ENCODE measurements at regions not wholly inside any gene's neighbourhood (a gene's known extent, or its start where the extent isn't known, plus 50 kb on each side); places are given as distances from the start of the nearest gene placed in this dataset.
"Not testable (repeated sequence)": the region's sequence is repeated elsewhere in the genome, so short reads cannot be mapped to it uniquely, and the experiment has no call there.

DNA sequence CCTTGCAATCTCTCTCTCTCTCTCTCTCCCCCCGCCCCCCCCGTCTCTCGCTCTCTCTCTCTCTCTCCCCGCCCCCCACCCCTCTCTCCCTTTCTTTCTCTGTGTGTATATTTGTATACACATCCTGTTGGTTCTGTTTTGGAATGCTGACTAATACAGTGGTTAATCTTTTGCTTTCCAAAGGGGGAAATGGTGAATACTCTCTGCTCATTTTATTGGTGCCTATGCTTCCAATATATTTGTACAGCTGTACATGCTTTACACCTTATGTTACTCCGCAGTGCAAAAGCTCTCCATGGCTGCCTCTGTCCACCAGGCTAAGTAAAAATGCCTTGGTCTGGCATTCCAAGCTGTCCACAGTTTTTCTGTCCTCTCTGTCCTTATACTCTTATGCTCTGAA lies 158.8 kb downstream of the RBMX2 start:
- Histone ChIP-seq H3K4me1 (no peaks in the 10 kb centered on the region), H3K27me3 (peaks cover 0 to 3% of the 10 kb centered on the region in 2 donors), H3K4me3 (no peak overlapping the region), H3K9me3 (no peaks in the 10 kb centered on the region), H3K27ac (no peak overlapping the region), H3K36me3 (no peaks in the 10 kb centered on the region)
- no peak for TF ChIP-seq POLR2A (IDR thresholded peaks at IDR 0.05)
- TF ChIP-seq, protein P1, sequence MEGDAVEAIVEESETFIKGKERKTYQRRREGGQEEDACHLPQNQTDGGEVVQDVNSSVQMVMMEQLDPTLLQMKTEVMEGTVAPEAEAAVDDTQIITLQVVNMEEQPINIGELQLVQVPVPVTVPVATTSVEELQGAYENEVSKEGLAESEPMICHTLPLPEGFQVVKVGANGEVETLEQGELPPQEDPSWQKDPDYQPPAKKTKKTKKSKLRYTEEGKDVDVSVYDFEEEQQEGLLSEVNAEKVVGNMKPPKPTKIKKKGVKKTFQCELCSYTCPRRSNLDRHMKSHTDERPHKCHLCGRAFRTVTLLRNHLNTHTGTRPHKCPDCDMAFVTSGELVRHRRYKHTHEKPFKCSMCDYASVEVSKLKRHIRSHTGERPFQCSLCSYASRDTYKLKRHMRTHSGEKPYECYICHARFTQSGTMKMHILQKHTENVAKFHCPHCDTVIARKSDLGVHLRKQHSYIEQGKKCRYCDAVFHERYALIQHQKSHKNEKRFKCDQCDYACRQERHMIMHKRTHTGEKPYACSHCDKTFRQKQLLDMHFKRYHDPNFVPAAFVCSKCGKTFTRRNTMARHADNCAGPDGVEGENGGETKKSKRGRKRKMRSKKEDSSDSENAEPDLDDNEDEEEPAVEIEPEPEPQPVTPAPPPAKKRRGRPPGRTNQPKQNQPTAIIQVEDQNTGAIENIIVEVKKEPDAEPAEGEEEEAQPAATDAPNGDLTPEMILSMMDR (IDR thresholded peaks at IDR 0.05): no peak
- no peak for TF ChIP-seq EP300 (IDR thresholded peaks at IDR 0.05)
- 61 to 71% methylated on average over 5 of the region's 5 CpGs for WGBS, 2 donors
- DNase-seq (ENCODE audit: low spot score in 2 of 2): no peak

DNA sequence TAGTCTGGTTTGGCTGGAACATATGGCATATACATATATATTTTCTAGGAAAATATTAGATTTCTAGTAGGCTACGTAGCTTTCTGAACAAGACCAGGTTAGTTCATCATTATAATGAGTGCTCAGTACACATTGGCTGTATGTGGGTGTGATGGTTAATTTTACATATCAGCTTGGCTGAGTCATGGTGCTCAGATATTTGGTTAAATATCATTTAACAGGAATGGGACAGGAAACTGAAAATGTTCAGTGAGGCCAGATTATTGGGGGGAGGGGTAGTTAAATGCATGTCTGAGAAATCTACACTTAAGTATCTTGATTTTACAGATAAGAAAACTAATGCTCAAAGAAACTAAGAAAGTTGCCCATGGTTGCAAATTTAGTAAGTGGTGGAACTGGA lies 160.1 kb downstream of the RBMX2 start:
- H3K4me3 ChIP-seq: no peak overlapping the region
- no peak overlapping the region for H3K27ac ChIP-seq
- DNase-seq (ENCODE audit: low spot score in 2 of 2): no peak
- peaks cover 0 to 3% of the 10 kb centered on the region in 2 donors for H3K27me3 ChIP-seq
- no peaks in the 10 kb centered on the region for H3K9me3 ChIP-seq
- WGBS, 2 donors: 83 to 91% methylated on average over 1 of the region's 1 CpG
- TF ChIP-seq, protein P1 (IDR thresholded peaks at IDR 0.05): no peak
- no peak for TF ChIP-seq POLR2A (IDR thresholded peaks at IDR 0.05)
- TF ChIP-seq EP300 (IDR thresholded peaks at IDR 0.05): no peak
- H3K36me3 ChIP-seq: no peaks in the 10 kb centered on the region
- H3K4me1 ChIP-seq: no peaks in the 10 kb centered on the region

DNA sequence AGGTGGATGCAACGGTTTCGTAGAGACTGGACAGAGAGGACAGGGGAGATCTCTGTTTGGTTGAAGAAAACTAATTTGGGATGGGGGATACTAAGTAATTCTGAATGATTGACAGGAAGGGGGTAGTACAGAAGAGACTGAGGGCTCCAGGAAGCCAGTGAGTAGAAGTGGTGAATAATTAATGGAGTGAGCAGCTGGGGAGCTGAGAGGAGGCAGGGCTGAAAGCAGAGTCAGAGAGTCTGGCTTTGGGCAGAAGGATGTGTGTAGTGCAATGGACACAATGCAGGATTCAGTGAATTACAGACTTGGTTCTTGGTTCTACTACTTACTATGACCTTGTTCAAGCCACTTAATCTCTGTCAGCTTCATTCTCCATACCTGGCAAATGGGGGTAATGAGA lies 161.7 kb downstream of the RBMX2 start:
- no peak overlapping the region for H3K27ac ChIP-seq
- no peaks in the 10 kb centered on the region for H3K9me3 ChIP-seq
- no peaks in the 10 kb centered on the region for H3K4me1 ChIP-seq
- H3K36me3 ChIP-seq: no peaks in the 10 kb centered on the region
- H3K27me3 ChIP-seq: peaks cover 0 to 3% of the 10 kb centered on the region in 2 donors
- 88 to 89% methylated on average over 2 of the region's 2 CpGs for WGBS, 2 donors
- H3K4me3 ChIP-seq: no peak overlapping the region
- no peak for TF ChIP-seq POLR2A (IDR thresholded peaks at IDR 0.05)
- TF ChIP-seq EP300 (IDR thresholded peaks at IDR 0.05): no peak
- TF ChIP-seq, protein P1 (IDR thresholded peaks at IDR 0.05): no peak
- DNase-seq (ENCODE audit: low spot score in 2 of 2): no peak

DNA sequence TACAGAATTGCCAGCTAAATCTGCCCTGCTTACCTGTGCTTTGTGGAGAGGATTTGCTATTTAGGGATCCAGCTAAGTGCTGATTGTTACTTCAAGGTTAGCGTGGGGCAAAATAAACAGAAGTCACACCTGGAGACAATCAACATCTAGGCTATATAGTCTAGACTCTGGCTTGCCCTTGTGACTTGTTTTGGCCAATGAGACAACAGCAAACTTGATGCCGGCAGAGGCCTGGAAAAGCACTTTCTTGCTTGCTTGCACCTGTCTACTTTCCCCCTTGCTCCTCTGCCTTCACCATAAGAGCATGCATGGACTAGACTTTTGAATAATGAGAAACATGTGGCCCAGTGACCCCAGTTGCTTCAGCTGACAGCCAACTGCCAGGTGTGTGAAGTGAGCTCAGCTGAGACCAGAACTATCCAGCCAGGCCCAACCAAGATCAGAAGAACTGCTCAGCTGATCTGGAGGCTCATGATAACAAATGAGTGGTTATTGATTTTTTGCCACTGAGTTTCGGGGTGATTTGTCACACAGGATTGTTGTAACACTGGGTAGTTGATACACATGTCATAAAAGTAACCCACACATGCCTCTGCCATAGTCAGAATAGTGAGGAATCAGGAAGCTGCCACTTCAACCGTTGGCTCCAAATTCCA lies 164.4 kb downstream of the RBMX2 start:
- Histone ChIP-seq H3K27me3 (peaks cover 0 to 3% of the 10 kb centered on the region in 2 donors), H3K27ac (no peak overlapping the region), H3K4me3 (no peak overlapping the region), H3K36me3 (no peaks in the 10 kb centered on the region), H3K4me1 (no peaks in the 10 kb centered on the region), H3K9me3 (no peaks in the 10 kb centered on the region)
- no peak for DNase-seq (ENCODE audit: low spot score in 2 of 2)
- WGBS, 2 donors: 44 to 54% methylated on average over 4 of the region's 4 CpGs
- no peak for TF ChIP-seq POLR2A (IDR thresholded peaks at IDR 0.05)
- TF ChIP-seq EP300 (IDR thresholded peaks at IDR 0.05): no peak
- TF ChIP-seq, protein P1 (IDR thresholded peaks at IDR 0.05): no peak

DNA sequence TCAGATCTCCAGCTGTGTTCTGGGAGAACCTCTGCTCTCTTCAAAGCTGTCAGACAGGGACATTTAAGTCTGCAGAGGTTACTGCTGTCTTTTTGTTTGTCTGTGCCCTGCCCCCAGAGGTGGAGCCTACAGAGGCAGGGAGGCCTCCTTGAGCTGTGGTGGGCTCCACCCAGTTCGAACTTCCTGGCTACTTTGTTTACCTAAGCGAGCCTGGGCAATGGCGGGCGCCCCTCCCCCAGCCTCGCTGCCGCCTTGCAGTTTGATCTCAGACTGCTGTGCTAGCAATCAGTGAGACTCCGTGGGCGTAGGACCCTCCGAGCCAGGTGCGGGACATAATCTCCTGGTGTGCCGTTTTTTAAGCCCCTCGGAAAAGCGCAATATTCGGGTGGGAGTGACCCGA lies 171.2 kb downstream of the RBMX2 start:
- H3K4me1 ChIP-seq; H3K4me3 ChIP-seq; H3K27ac ChIP-seq; H3K9me3 ChIP-seq; H3K36me3 ChIP-seq; DNase-seq (ENCODE audit: low spot score in 2 of 2); H3K27me3 ChIP-seq: not testable (repeated sequence)
- WGBS, 2 donors: 88% methylated on average over 7 of the region's 15 CpGs; no CpG with 5 or more reads in 1 of the 2 donors
